Adipocyte (in vitro differentiated cells): ENCODE measurements at regions not wholly inside any gene's neighbourhood (a gene's known extent, or its start where the extent isn't known, plus 50 kb on each side); places are given as distances from the start of the nearest gene placed in this dataset.
A peak's percentile ranks its signal among the peaks of the same experiment; 100 is the strongest.

ENCODE experiments used
- DNase-seq: peaks from one replicate; pipeline ENCODE4 v3.0.0-alpha.2; 2015; ENCODE audit warnings: low read depth
- H3K27me3 ChIP-seq: replicated peaks from 2 replicates; pipeline ENCODE4 v1.7.0; 2013; ENCODE audit warnings: mild to moderate bottlenecking, low read length, moderate library complexity; ENCODE audit not compliant: control insufficient read depth, insufficient read depth
- H3K36me3 ChIP-seq: 2 replicates; pipeline ENCODE4 v1.7.0; 2013; ENCODE audit warnings: low read length, mild to moderate bottlenecking, moderate library complexity; ENCODE audit not compliant: control insufficient read depth, insufficient read depth, severe bottlenecking
- H3K4me1 ChIP-seq: 2 replicates; pipeline ENCODE4 v1.7.0; 2013; ENCODE audit warnings: mild to moderate bottlenecking, low read length, moderate library complexity; ENCODE audit not compliant: control insufficient read depth, insufficient read depth
- H3K4me3 ChIP-seq: 2 replicates; pipeline ENCODE4 v1.7.0; 2013; ENCODE audit warnings: mild to moderate bottlenecking, low read length, moderate library complexity
- H3K9ac ChIP-seq: 2 replicates; pipeline ENCODE4 v1.7.0; 2013; ENCODE audit warnings: mild to moderate bottlenecking, low read length, moderate library complexity
- H3K9me3 ChIP-seq: 2 replicates; pipeline ENCODE4 v1.7.0; 2013; ENCODE audit warnings: mild to moderate bottlenecking, low read length, moderate library complexity; ENCODE audit not compliant: control insufficient read depth

DNA sequence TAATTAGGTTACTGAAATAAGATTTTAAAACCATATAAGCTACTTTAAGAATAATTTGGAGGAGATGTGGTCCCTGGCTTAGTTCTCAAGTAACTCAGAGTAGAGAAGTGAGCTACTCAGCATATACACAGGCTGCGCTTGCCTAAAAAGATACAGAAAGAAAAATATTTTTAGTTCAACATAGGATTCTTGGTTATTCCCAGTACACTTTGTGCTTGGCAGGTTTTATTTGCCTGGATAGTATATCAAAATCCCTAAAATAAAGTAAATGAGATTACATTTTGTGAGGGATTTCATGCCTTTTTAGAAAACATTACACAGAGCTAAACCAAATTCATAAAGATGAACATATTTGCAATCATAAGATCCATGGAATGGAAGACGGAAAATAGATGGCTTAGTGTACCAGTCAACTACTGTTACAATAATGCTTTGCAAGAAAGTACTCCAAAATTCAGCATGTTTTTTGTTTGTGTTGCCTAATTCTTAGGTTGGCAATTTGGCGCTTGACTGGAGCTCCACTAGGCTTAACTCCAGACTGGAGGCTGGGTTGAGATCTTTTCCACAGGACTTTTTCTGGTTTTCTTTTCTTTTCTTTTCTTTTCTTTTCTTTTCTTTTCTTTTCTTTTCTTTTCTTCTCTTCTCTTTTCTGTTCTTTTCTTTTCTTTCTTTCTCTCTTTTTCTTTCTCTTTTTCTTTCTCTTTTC, 600.5 kb upstream of the SYT4 start:
- H3K4me3 ChIP-seq: no peak overlapping the region
- H3K27me3 ChIP-seq: no peaks in the 10 kb centered on the region
- H3K4me1 ChIP-seq: peaks cover 54% of the 10 kb centered on the region
- no peak overlapping the region for H3K9ac ChIP-seq
- H3K9me3 ChIP-seq: no peaks in the 10 kb centered on the region
- H3K36me3 ChIP-seq: no peaks in the 10 kb centered on the region
- no peak for DNase-seq

DNA sequence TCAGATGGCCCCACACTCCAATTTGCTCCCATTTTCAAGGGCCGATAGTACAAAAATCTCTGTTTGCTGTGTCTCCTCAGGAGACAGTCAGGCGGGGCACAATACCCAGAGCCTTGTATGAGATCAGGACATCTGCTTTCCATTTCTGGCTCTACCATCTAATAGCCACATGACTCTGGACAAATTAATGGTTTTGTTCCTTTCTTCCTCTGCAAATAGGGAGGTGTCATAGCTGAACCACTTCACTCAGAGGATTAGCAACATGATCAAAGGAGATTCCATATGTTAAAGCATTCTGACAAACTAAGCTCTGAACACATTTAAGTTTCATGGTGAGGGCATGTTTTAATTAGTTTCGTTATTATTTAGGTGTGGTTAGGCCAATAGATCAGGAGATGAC, 602.1 kb upstream of the SYT4 start:
- Histone ChIP-seq H3K4me3 (no peak overlapping the region), H3K9me3 (no peaks in the 10 kb centered on the region), H3K36me3 (no peaks in the 10 kb centered on the region), H3K4me1 (peaks cover 69% of the 10 kb centered on the region), H3K27me3 (no peaks in the 10 kb centered on the region), H3K9ac (peak overlapping the region; percentile 11)
- no peak for DNase-seq

DNA sequence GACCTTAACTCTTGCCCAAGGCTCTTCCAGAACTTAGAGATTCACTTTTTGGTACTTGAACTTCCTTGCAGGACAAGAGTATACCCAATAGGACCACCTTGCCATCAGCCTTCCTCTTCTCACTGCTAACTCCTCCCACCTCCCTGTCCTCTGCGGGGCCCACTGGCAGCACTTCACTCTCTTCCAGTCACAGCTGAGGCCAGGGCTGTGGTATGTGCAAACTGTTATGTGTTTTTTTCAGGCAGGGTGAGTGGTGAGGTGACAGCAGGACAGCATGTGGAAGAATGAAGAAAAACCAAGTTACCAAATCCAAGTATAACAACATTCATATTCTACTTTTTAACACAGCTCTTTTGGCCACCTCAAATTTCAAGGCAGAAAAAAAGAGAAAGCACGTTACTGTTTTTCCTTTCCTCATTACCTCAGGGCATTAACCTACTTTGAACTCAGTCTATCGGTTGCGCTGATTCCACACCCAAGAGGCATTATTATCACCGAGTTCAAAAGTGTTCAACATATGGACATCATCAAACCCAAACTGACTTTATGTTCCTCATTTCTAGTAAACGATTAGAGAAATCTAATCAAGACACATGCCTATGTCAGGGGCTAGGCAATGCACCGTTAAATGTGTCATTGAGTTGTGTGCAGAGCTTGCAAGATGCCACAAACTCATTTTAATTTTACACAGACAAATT, 605.2 kb upstream of the SYT4 start:
- Histone ChIP-seq H3K4me3 (no peak overlapping the region), H3K27me3 (no peaks in the 10 kb centered on the region), H3K4me1 (peaks cover 59% of the 10 kb centered on the region), H3K9me3 (no peaks in the 10 kb centered on the region), H3K9ac (peak overlapping the region; percentile 65), H3K36me3 (no peaks in the 10 kb centered on the region)
- DNase-seq: no peak

GRCh38 chr18:43883886-43884285, 606.6 kb upstream of the SYT4 start:
- H3K9me3 ChIP-seq: no peaks in the 10 kb centered on the region
- peak; percentile 45 for DNase-seq
- H3K9ac ChIP-seq: peak overlapping the region; percentile 65
- H3K4me3 ChIP-seq: peak overlapping the region; percentile 61
- no peaks in the 10 kb centered on the region for H3K27me3 ChIP-seq
- peaks cover 66% of the 10 kb centered on the region for H3K4me1 ChIP-seq
- H3K36me3 ChIP-seq: no peaks in the 10 kb centered on the region

GRCh38 chr18:43886341-43886740, 609.1 kb upstream of the SYT4 start:
- no peak overlapping the region for H3K9ac ChIP-seq
- peaks cover 66% of the 10 kb centered on the region for H3K4me1 ChIP-seq
- no peaks in the 10 kb centered on the region for H3K9me3 ChIP-seq
- H3K4me3 ChIP-seq: no peak overlapping the region
- no peaks in the 10 kb centered on the region for H3K36me3 ChIP-seq
- DNase-seq: no peak
- H3K27me3 ChIP-seq: no peaks in the 10 kb centered on the region

DNA sequence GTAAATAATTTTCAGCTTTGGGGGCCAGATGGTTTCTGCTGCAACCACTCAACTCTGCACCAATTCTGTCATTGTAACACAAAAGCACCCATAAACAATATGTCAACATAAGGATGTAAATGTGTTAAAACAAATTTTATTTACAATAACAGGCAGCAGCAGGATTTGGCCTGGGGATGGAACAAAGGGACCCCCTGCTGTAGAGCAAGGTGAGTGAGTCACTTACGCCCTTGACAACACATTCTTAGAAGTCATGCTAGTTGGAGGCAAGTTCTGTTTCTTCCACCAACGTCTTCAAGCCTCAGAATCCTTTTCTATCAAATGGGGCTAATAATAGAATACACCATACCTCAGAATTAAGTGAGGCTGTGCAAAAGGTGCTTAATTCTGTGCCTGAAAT, 610.2 kb upstream of the SYT4 start:
- H3K4me1 ChIP-seq: peaks cover 59% of the 10 kb centered on the region

DNA sequence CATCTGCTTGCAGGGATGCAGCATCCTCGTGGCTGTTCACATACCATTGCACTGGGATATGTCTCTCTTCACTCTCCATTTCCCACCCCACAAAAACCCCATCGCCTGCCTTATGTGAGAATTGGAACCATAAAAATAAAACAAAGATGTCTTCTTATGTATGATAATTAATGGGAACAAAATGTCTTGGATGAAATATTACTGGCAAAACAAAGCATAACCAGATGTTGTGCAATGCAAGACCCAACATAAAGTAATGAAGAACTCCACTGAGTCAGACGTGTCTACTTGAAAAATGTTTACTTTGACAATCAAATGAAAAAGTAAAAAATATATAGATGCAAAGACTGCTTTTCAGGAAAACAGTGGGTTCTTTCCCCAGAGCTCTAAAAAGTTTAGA, 611.3 kb upstream of the SYT4 start:
- no peaks in the 10 kb centered on the region for H3K9me3 ChIP-seq

More for the DNA sequence above, 610.2 kb upstream of the SYT4 start:
- no peak overlapping the region for H3K9ac ChIP-seq
- H3K36me3 ChIP-seq: no peaks in the 10 kb centered on the region
- no peak overlapping the region for H3K4me3 ChIP-seq
- no peaks in the 10 kb centered on the region for H3K9me3 ChIP-seq
- H3K27me3 ChIP-seq: no peaks in the 10 kb centered on the region
- DNase-seq: no peak

GRCh38 chr18:43893001-43893637, 615.8 kb upstream of the SYT4 start:
- no peak overlapping the region for H3K4me3 ChIP-seq
- DNase-seq: peak; percentile 70
- peak overlapping the region; percentile 63 for H3K9ac ChIP-seq
- no peaks in the 10 kb centered on the region for H3K27me3 ChIP-seq
- no peaks in the 10 kb centered on the region for H3K9me3 ChIP-seq
- peaks cover 38% of the 10 kb centered on the region for H3K4me1 ChIP-seq
- no peaks in the 10 kb centered on the region for H3K36me3 ChIP-seq

More for the DNA sequence above, 611.3 kb upstream of the SYT4 start:
- H3K4me3 ChIP-seq: peak overlapping the region; percentile 20
- no peaks in the 10 kb centered on the region for H3K36me3 ChIP-seq
- peak overlapping the region; percentile 43 for H3K9ac ChIP-seq
- DNase-seq: peak; percentile 57
- no peaks in the 10 kb centered on the region for H3K27me3 ChIP-seq
- H3K4me1 ChIP-seq: peaks cover 59% of the 10 kb centered on the region

DNA sequence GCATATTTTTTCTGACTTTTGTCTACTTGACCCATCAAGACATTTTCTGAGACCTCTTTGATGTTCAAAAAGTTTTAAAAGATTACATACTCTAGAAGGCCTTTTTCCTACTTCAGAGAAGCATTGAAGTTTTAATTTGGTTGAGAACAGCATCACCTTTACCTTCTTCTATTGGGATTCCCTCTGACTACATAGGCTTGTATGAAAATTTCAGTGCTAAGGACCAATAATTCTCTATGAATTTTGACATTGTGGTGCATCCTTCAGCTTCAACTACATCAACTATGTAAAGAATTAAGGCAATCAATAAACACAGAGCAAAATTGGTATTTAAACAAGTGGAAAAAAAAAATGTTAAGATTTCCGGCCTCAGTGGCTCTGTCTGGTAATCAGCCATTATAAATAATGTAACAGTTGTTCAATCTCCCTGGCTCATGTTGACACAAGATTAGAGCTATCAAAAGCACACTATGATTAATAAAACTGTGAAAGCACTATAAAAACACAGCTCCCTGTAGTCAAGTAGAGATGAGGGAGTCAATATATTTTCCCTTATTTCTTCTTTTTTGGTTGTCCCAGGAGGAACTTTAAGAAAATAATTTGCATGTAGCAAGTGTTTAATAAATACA, 627.0 kb upstream of the SYT4 start:
- no peak for DNase-seq
- H3K9me3 ChIP-seq: no peaks in the 10 kb centered on the region
- no peaks in the 10 kb centered on the region for H3K36me3 ChIP-seq
- H3K27me3 ChIP-seq: no peaks in the 10 kb centered on the region
- peaks cover 3% of the 10 kb centered on the region for H3K4me1 ChIP-seq
- no peak overlapping the region for H3K4me3 ChIP-seq
- H3K9ac ChIP-seq: no peak overlapping the region

DNA sequence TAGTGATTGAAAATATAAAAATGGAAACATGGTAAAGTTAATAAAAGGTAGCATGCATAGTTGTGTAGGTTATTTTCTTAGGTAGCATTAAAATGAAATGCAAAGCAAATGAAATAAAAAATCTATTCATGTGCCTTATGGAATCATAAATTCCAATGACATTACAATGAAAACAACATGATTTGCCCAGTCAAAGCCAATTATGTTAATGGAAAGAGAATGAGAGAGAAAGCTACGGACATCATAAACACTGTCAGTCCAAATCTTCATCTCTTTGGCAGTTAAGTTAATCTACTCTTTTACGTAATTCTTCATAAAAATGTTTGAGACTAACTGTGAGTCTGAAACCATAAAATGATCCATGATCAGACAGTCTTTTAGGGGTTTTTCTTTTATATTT, 636.7 kb upstream of the SYT4 start:
- Histone ChIP-seq H3K4me3 (no peak overlapping the region), H3K9ac (no peak overlapping the region), H3K4me1 (peaks cover 10% of the 10 kb centered on the region), H3K27me3 (no peaks in the 10 kb centered on the region), H3K36me3 (no peaks in the 10 kb centered on the region), H3K9me3 (no peaks in the 10 kb centered on the region)
- peak; percentile 46 for DNase-seq

GRCh38 chr18:43916984-43917383, 639.7 kb upstream of the SYT4 start:
- DNase-seq: no peak
- Histone ChIP-seq H3K4me3 (no peak overlapping the region), H3K36me3 (no peaks in the 10 kb centered on the region), H3K27me3 (no peaks in the 10 kb centered on the region), H3K9me3 (no peaks in the 10 kb centered on the region), H3K4me1 (peaks cover 10% of the 10 kb centered on the region), H3K9ac (no peak overlapping the region)
